Progenitor cell of endocrine pancreas (in vitro differentiated cells): ENCODE measurements at regions not wholly inside any gene's neighbourhood (a gene's known extent, or its start where the extent isn't known, plus 50 kb on each side); places are given as distances from the start of the nearest gene placed in this dataset.

Experiments used
- DNase-seq: peaks from one replicate; pipeline ENCODE4 v3.0.0; 2021; ENCODE audit warnings: low spot score; ENCODE audit not compliant: unreplicated experiment
- H3K27ac Mint-ChIP-seq: 2 replicates; pipeline ENCODE4 v1.8.0; 2021; ENCODE audit warnings: mild to moderate bottlenecking, moderate library complexity, mixed read lengths
- H3K27me3 Mint-ChIP-seq: 2 replicates; pipeline ENCODE4 v1.8.0; 2021; ENCODE audit warnings: mixed read lengths
- H3K36me3 Mint-ChIP-seq: 2 replicates; pipeline ENCODE4 v1.8.0; 2022; ENCODE audit warnings: mixed read lengths; ENCODE audit not compliant: insufficient read depth
- H3K4me1 Mint-ChIP-seq: 2 replicates; pipeline ENCODE4 v1.8.0; 2021; ENCODE audit warnings: low read depth, mixed read lengths
- H3K4me3 Mint-ChIP-seq: 2 replicates; pipeline ENCODE4 v1.8.0; 2021; ENCODE audit warnings: low read depth, mild to moderate bottlenecking, moderate library complexity, mixed read lengths
- H3K9me3 Mint-ChIP-seq: 2 replicates; pipeline ENCODE4 v1.8.0; 2021; ENCODE audit warnings: low read depth, mixed read lengths
- CTCF ChIP-seq: fragments of 200-600 bp; sonication (generic); IDR thresholded peaks from one replicate; pipeline ENCODE4 v1.5.0; 2021; ENCODE audit warnings: antibody characterized with exemption, mild to moderate bottlenecking; ENCODE audit not compliant: unreplicated experiment

GRCh38 chr4:157887316-157887715, 285.5 kb downstream of the GASK1B start:
- Mint-ChIP-seq H3K9me3 (no peaks in the 10 kb centered on the region), H3K4me3 (no peak overlapping the region), H3K27ac (no peak overlapping the region), H3K27me3 (no peaks in the 10 kb centered on the region), H3K4me1 (no peaks in the 10 kb centered on the region), H3K36me3 (no peaks in the 10 kb centered on the region)
- no peak for DNase-seq
- TF ChIP-seq CTCF = no peak

GRCh38 chr4:157886645-157887044, 286.2 kb downstream of the GASK1B start:
- Mint-ChIP-seq H3K4me1 (no peaks in the 10 kb centered on the region), H3K27ac (no peak overlapping the region), H3K36me3 (no peaks in the 10 kb centered on the region), H3K27me3 (no peaks in the 10 kb centered on the region), H3K4me3 (no peak overlapping the region), H3K9me3 (no peaks in the 10 kb centered on the region)
- no peak for TF ChIP-seq CTCF
- DNase-seq = no peak

GRCh38 chr4:157885811-157886210, 287.0 kb downstream of the GASK1B start:
- TF ChIP-seq CTCF = no peak
- H3K36me3 Mint-ChIP-seq = no peaks in the 10 kb centered on the region
- no peak for DNase-seq
- no peaks in the 10 kb centered on the region for H3K27me3 Mint-ChIP-seq
- no peak overlapping the region for H3K27ac Mint-ChIP-seq
- no peaks in the 10 kb centered on the region for H3K9me3 Mint-ChIP-seq
- no peak overlapping the region for H3K4me3 Mint-ChIP-seq
- no peaks in the 10 kb centered on the region for H3K4me1 Mint-ChIP-seq

DNA sequence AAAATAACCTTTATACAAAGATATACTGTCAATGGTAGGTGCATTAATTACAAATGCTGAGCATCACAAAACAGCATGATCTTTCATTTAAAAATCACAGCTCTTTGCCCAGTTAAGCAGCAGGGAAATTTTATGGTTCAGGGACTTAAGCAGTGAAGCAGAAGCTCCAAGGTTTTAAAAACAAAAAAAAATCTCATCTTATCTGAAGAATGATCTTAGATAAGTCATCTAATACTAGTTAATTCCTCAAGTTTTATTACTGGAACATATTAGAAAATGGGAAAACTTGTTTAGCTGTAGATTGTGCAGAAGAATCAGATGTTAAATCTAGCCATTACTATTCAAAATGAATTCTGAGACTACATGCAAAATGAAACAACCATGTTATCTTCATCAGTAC, 289.9 kb downstream of the GASK1B start:
- DNase-seq = no peak
- no peak for TF ChIP-seq CTCF

DNA sequence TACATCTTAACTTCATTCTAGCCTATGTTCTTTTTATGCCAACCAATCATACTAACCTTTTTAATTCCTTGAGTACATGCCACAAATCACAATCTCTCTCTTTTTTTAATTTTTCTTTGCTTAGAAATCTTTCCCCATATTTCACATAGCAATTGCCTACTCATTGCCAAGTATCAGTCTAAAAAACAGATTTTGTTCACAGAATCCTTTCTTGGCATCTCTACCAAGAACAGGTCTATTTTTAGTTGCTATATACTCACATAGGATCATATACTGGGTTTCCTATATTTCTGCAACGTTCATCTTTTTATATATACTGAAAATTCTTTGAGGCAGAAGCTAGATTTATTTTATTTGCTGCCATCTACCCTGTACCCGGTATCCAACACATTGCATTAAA, 292.1 kb downstream of the GASK1B start:
- no peak for TF ChIP-seq CTCF
- no peak for DNase-seq
- Mint-ChIP-seq H3K27me3 (no peaks in the 10 kb centered on the region), H3K4me3 (no peak overlapping the region), H3K27ac (no peak overlapping the region), H3K9me3 (peaks cover 4% of the 10 kb centered on the region), H3K4me1 (no peaks in the 10 kb centered on the region), H3K36me3 (no peaks in the 10 kb centered on the region)

More for the DNA sequence above, 289.9 kb downstream of the GASK1B start:
- Mint-ChIP-seq H3K27me3 (no peaks in the 10 kb centered on the region), H3K36me3 (no peaks in the 10 kb centered on the region), H3K27ac (no peak overlapping the region), H3K9me3 (no peaks in the 10 kb centered on the region), H3K4me3 (no peak overlapping the region), H3K4me1 (no peaks in the 10 kb centered on the region)
